ENCODE measurements at regions not wholly inside any gene's neighbourhood (a gene's known extent, or its start where the extent isn't known, plus 50 kb on each side); places are given as distances from the start of the nearest gene placed in this dataset.

- no peak for DNase-seq (ENCODE audit: low spot score)
These were observed 264.9 kb upstream of the FMN2 start for GRCh38 chr1:239826736-239827135.

DNA sequence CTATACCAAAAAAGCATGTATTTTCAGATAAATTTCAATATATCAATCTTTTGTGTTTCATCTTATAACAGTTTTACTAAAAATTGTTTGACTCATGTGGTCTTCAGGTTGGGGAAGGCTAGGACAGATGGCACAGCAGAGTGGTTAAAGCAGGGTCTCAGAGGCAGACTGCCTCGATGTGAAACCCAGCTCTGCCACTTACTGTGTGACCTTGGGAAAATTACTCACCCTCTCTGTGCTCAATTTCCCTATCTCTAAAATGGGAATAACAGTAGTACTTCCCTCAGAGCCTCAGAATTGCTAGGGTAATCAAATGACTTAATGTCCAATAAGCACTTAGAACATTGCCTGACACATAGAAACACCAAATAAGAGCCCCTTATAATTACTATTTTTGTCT lies 262.1 kb upstream of the FMN2 start:
- no peak for DNase-seq (ENCODE audit: low spot score)

- no peak for DNase-seq (ENCODE audit: low spot score)
These were observed 259.9 kb upstream of the FMN2 start for GRCh38 chr1:239831577-239832355.

- DNase-seq (ENCODE audit: low spot score), result no peak
These were observed 258.0 kb upstream of the FMN2 start for GRCh38 chr1:239833723-239834122.

GRCh38 chr1:239835946-239836440 lies 255.7 kb upstream of the FMN2 start:
- DNase-seq (ENCODE audit: low spot score), result no peak

GRCh38 chr1:239840336-239840735 lies 251.3 kb upstream of the FMN2 start:
- DNase-seq (ENCODE audit: low spot score), result no peak

GRCh38 chr1:239840790-239841189 lies 250.9 kb upstream of the FMN2 start:
- no peak for DNase-seq (ENCODE audit: low spot score)

DNA sequence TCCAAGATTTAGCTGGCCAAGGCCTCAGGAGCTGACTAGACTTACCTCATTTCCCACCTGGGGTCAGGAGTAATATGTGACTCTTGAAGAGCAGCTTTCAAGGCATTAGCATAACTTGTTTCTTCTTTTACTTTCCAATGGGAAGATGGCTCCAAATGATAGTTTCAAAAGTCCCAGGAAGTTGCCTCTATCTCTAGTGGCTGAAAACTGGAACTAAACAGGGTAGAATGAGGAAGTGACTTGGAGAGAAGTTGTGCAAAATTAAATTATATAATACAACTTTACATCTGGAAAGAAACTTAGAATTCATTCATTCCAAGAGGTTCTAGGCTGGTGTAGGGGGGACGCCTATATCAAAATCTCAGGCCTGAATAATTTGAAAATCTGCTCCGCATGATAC lies 250.1 kb upstream of the FMN2 start:
- DNase-seq (ENCODE audit: low spot score), result no peak

GRCh38 chr1:239843541-239843940 lies 248.1 kb upstream of the FMN2 start:
- no peak for DNase-seq (ENCODE audit: low spot score)

- DNase-seq (ENCODE audit: low spot score), result no peak
These were observed 246.8 kb upstream of the FMN2 start for GRCh38 chr1:239844833-239845232.

DNA sequence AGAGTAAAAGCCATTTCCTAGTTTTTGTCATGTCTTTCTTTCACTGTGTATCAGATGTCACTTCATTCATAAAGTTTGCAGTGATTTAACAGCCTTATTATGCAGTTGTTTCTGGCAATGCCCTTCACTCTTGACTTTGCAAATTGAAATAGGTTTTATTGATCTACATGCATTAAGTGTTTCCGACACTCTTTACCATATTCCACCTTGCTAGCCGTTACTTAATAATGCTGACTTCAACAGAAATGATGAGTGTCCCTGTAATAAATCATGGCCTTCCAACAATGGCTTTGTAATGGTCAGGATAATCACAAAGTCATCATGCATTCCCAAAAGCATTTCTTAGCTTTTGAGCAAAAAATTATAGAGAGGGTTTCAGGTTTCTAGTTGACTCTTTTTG lies 236.8 kb upstream of the FMN2 start:
- DNase-seq (ENCODE audit: low spot score), result no peak

DNA sequence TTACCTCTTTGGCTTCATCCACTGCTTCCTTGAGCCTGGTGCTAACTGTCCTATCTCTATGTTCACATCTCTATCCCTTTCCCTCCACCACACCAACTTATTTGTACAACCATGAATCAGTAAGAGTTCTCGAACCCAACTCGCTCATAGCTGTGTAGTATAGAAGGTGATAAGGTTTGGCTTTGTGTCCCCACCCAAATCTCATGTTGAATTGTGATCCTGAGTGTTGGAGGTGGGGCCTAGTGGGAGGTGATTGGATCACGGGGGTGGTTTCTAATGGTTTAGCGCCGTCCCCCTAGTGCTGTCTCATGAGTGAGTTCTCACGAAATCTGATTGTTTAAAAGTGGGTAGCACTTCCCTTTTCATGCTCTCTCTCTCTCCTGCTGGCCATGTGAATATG lies 235.6 kb upstream of the FMN2 start:
- no peak for DNase-seq (ENCODE audit: low spot score)

- DNase-seq (ENCODE audit: low spot score), result no peak
These were observed 234.8 kb upstream of the FMN2 start for GRCh38 chr1:239856924-239857323.

DNA sequence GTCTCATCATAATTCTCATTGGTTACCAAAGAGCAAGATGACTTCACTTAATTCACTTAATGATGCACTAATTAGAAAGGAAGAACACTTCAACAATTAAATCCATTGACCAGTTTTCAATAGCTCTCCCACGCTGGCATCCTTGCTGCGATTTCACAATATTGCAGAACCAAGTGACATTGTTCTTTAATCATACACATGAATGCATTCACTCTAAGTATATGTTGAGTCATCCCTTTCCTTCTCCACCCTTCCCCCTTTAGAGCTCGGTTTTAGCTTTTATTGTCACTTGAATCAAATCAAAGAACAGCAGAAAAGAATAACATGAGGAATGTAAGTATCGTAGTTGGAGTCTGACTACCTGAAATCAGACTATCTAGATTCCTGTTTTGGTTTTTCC lies 233.6 kb upstream of the FMN2 start:
- DNase-seq (ENCODE audit: low spot score), result no peak

GRCh38 chr1:239858529-239858928 lies 233.2 kb upstream of the FMN2 start:
- no peak for DNase-seq (ENCODE audit: low spot score)

GRCh38 chr1:239861985-239862384 lies 229.7 kb upstream of the FMN2 start:
- DNase-seq (ENCODE audit: low spot score), result no peak

GRCh38 chr1:239868058-239868832 lies 223.4 kb upstream of the FMN2 start:
- no peak for DNase-seq (ENCODE audit: low spot score)

DNA sequence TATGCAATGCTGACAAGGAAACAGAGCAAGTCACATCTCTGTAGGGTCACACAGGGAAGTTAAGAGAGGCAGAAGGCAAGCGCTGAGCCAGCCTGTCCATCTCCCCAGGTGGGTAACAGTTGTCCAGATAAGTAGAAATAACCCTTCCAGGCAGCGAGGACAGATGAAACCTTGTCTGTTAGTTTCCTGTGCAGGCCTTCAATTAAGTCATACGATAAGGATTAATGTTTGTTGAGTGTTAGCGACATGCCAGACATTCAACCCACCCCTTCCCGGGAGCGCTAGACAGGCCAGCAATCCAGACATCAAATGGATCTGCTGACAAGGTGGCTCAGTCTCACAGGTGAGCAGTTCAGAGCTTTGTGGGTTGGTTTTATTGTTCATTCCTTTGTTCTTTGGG lies 221.5 kb upstream of the FMN2 start:
- DNase-seq (ENCODE audit: low spot score), result no peak

- no peak for DNase-seq (ENCODE audit: low spot score)
These were observed 219.1 kb upstream of the FMN2 start for GRCh38 chr1:239872626-239873025.

DNA sequence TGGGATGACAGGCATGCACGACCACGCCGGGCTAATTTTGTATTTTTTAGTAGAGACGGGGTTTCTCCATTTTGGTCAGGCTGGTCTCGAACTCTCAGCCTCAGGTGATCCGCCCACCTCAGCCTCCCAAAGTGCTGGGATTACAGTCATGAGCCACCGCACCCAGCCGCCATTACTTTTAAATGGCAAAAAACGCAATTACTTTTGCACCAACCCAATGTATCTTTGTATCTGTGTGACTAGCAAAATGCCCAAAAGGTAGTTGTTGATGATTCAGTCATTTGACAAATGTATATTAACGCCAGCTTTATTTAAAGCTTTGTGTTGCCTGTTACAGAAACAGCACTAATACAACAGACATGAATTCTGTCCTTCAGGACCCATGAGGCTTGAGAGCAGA lies 216.9 kb upstream of the FMN2 start:
- DNase-seq (ENCODE audit: low spot score), result no peak

DNA sequence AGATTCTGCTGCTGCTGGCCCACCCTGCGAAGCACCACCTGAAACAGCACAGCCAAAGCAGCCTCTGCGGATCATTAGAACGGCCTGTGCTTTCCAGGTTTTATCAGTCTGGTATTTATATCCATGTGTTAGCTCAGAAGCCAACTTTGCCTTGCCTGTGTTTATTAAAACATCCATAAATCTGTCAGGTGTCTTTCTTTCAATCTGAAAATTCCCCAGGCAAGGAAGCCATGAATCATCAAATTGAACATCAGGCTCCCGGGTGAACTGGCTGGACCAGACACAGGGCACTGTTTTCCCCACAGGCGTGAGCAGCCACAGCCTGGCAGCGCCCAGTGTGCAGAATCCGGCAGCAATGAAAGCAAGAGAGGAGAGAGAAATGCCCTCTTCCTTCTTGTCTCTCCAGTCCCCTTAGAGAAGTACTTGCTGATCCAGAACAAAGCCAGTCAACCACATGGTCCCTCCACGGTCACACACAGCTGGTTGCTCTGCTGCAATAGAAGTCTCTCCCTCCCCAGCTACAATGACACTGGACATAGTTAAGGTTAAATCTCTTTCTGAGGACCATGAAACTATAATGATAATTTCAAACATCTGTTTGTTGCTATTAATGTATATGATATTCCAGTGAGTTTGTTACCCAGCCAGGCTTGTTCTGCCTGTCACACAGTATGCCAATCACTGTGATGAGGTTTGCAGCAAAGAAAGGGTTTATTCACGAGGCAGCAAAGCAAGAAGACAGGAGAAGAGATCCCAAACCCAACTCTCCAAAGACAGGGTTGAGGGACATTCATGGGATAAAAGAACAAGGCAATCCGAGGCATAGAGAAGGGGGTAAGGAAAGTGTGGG lies 212.1 kb upstream of the FMN2 start:
- no peak for DNase-seq (ENCODE audit: low spot score)

DNA sequence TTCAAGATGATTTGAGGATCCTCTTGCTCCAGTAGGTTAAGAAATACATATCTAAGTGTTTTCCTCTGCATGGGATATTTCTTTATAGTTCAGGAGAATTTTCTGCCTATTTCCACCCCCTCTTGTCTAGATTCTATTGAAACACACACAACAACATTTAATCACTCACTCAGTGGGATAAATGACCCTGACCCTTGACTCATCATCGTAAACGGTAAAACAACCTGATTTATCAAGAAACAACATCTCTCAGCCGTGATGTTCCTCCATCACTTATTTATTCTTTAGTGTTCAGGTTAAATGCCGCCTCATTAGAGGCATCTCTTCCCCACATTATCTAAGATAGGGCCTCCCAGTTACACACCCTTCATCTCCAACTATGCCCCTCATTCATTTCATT lies 208.7 kb upstream of the FMN2 start:
- DNase-seq (ENCODE audit: low spot score), result no peak

DNA sequence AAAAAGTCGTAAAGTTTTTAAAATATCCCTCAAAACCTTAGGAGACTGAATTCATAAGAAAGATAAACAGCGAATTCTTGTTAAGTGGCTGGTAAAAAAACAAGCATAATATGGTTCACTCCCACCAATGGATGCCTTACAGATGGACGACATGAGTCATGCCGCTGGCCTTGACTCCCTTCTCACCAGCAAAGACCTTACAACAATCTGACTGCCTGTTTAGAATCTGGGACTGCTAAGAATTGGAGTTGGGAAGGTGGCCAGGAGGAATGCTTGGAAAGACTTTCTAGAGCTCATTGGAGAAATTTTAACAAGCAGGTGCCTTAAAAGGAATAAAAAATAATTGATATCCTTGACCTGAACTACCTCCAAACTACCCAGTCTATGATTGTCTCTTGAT lies 206.9 kb upstream of the FMN2 start:
- DNase-seq (ENCODE audit: low spot score), result no peak

Measured in HuH-7 (cell line).